ENCODE measurements at regions not wholly inside any gene's neighbourhood (a gene's known extent, or its start where the extent isn't known, plus 50 kb on each side); places are given as distances from the start of the nearest gene placed in this dataset.

DNA sequence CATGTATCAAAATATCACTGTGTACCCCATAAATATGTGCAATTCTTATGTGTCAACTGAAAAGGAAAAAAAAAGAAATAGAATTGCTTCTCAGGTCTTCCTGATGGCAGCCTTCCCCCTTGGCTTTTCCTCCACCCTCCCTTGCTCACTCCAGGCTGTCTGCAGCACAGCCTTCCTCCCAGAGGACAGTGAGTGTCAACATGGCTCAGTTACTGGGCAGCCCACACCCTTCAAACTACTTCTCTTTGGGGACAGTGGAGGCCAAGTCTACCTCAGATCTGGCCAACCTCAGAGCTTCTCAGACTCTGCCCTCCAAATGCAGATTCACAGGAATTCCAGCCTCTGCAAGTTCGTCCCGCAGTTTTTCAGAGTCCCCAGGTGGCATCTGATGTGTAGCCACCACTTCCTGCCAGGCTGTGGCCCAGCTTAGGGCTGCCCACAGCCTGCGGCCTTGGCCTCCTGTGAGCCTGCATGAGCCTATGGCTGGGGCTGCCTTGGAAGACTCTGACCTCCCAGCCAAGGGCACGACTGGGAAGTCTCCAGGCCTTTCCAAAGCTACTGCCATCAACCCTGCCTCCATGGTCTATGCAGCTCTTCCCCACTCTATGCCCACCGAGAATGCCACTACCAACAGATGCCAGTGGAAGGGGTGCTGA lies 148.0 kb upstream of the PWP1 start:
- H3K4me3 ChIP-seq = no peak overlapping the region
- ATAC-seq (ENCODE audit: insufficient read depth, low FRiP score) (no peak), DNase-seq (no peak)
- no peaks in the 10 kb centered on the region for H3K36me3 ChIP-seq (ENCODE audit: control insufficient read depth in 4 of 4, insufficient read depth in 4 of 4, low read length in 4 of 4)
- TF ChIP-seq, protein P1, sequence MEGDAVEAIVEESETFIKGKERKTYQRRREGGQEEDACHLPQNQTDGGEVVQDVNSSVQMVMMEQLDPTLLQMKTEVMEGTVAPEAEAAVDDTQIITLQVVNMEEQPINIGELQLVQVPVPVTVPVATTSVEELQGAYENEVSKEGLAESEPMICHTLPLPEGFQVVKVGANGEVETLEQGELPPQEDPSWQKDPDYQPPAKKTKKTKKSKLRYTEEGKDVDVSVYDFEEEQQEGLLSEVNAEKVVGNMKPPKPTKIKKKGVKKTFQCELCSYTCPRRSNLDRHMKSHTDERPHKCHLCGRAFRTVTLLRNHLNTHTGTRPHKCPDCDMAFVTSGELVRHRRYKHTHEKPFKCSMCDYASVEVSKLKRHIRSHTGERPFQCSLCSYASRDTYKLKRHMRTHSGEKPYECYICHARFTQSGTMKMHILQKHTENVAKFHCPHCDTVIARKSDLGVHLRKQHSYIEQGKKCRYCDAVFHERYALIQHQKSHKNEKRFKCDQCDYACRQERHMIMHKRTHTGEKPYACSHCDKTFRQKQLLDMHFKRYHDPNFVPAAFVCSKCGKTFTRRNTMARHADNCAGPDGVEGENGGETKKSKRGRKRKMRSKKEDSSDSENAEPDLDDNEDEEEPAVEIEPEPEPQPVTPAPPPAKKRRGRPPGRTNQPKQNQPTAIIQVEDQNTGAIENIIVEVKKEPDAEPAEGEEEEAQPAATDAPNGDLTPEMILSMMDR (IDR thresholded peaks at IDR 0.05; ENCODE audit: control extremely low read depth, extremely low read depth) = no peak
- 61 to 76% methylated on average over 5 of the region's 5 CpGs for WGBS, 2 donors
- H3K9me3 ChIP-seq (ENCODE audit: control insufficient read depth in 4 of 4, insufficient read depth in 3 of 4, low read length in 3 of 4) = peaks cover 0 to 1% (median 0%) of the 10 kb centered on the region in 4 donors
- no peaks in the 10 kb centered on the region for H3K27me3 ChIP-seq (ENCODE audit: control insufficient read depth in 3 of 3, insufficient read depth in 3 of 3, low read length in 2 of 3)
- no peak overlapping the region for H3K27ac ChIP-seq (ENCODE audit: low read depth in 1 of 2, low read length in 1 of 2)
- no peak overlapping the region for H3K9ac ChIP-seq (ENCODE audit: insufficient read depth in 1 of 2, low read length in 2 of 2)
- H3K4me1 ChIP-seq (ENCODE audit: control insufficient read depth in 5 of 5, insufficient read depth in 5 of 5, low read length in 5 of 5) = peaks cover 0 to 3% (median 0%) of the 10 kb centered on the region in 5 donors

GRCh38 chr12:107539196-107539939 lies 146.2 kb upstream of the PWP1 start:
- TF ChIP-seq, protein P1 (IDR thresholded peaks at IDR 0.05; ENCODE audit: control extremely low read depth, extremely low read depth) = no peak
- Histone ChIP-seq H3K4me1 (ENCODE audit: control insufficient read depth in 5 of 5, insufficient read depth in 5 of 5, low read length in 5 of 5) (peaks cover 0 to 3% (median 0%) of the 10 kb centered on the region in 5 donors), H3K27me3 (ENCODE audit: control insufficient read depth in 3 of 3, insufficient read depth in 3 of 3, low read length in 2 of 3) (no peaks in the 10 kb centered on the region), H3K9ac (ENCODE audit: insufficient read depth in 1 of 2, low read length in 2 of 2) (no peak overlapping the region), H3K9me3 (ENCODE audit: control insufficient read depth in 4 of 4, insufficient read depth in 3 of 4, low read length in 3 of 4) (peaks cover 0 to 1% (median 0%) of the 10 kb centered on the region in 4 donors), H3K36me3 (ENCODE audit: control insufficient read depth in 4 of 4, insufficient read depth in 4 of 4, low read length in 4 of 4) (no peaks in the 10 kb centered on the region), H3K4me3 (no peak overlapping the region), H3K27ac (ENCODE audit: low read depth in 1 of 2, low read length in 1 of 2) (no peak overlapping the region)
- ATAC-seq (ENCODE audit: insufficient read depth, low FRiP score) = no peak
- WGBS, 2 donors = 63 to 65% methylated on average over 5 of the region's 5 CpGs
- no peak for DNase-seq

DNA sequence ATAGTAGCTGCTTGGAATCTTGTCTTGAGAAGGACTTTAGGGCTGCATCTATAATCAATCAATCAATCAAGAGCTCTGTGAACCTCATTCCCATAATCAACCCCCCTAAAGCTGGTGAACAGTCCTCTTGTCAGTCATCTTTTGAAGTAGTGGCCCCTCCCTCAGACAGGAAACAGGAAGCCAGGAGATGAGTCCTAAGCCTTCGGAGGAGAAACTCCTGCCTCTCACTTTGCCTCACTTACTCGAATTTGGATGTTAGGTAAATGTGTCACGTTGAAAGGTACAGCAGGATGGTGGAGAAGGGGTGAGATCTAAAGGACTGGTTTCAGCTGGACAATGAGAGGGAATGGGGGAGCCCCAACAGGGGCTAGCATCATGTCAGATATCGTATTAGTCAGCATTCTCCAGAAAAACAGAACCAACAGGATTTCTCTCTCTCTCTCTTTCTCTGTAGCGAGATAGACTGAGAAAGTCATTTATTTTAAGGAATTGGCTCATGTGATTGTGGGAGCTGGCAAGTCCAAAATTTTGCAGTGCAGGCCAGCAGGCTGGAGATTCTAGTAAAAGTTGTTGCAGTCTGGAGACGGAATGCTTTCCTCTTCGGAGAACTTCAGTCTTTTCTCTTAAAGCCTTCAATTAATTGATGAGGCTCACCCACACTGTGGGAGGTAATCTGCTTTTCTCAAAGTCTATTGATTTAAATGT lies 144.4 kb upstream of the PWP1 start:
- peaks cover 0 to 16% (median 2%) of the 10 kb centered on the region in 5 donors for H3K4me1 ChIP-seq (ENCODE audit: control insufficient read depth in 5 of 5, insufficient read depth in 5 of 5, low read length in 5 of 5)
- H3K27me3 ChIP-seq (ENCODE audit: control insufficient read depth in 3 of 3, insufficient read depth in 3 of 3, low read length in 2 of 3) = no peaks in the 10 kb centered on the region
- 78 to 80% methylated on average over 7 of the region's 7 CpGs for WGBS, 2 donors
- H3K9me3 ChIP-seq (ENCODE audit: control insufficient read depth in 4 of 4, insufficient read depth in 3 of 4, low read length in 3 of 4) = peaks cover 0 to 1% (median 0%) of the 10 kb centered on the region in 4 donors
- no peak overlapping the region for H3K4me3 ChIP-seq
- no peak for DNase-seq
- no peak overlapping the region for H3K27ac ChIP-seq (ENCODE audit: low read depth in 1 of 2, low read length in 1 of 2)
- no peak for ATAC-seq (ENCODE audit: insufficient read depth, low FRiP score)
- no peak overlapping the region for H3K9ac ChIP-seq (ENCODE audit: insufficient read depth in 1 of 2, low read length in 2 of 2)
- H3K36me3 ChIP-seq (ENCODE audit: control insufficient read depth in 4 of 4, insufficient read depth in 4 of 4, low read length in 4 of 4) = no peaks in the 10 kb centered on the region
- TF ChIP-seq, protein P1 (IDR thresholded peaks at IDR 0.05; ENCODE audit: control extremely low read depth, extremely low read depth) = no peak

Measured in lung (tissue), 11 donors.